ENCODE measurements at regions not wholly inside any gene's neighbourhood (a gene's known extent, or its start where the extent isn't known, plus 50 kb on each side); places are given as distances from the start of the nearest gene placed in this dataset.

DNA sequence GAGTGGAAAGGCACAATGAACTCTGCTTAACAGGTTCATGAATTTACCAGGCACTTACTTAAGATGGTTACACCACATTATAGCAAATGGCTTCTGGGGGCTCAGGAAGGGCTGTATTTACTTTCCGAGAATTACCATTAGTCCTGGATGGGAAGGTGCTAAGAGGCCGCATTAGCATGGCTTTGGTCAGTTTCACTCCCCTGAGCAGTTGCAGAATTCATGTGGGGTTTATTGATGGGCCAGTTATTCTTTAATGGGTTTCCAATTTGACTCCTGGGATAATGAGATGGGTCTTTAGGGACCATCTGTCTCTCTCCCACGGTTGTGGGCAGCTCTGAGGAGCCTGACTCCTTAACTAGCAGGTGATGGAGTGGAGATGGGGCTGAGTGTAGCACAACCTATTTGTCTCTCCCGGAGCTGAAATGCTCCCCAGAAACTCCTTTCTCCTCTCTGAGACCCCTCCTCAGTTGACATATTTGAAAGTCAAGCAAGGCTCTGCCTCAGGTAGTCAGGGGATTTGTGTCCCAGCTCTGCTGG is 652.5 kb downstream of the HS3ST4 start (continued):
- TF ChIP-seq, protein P1, sequence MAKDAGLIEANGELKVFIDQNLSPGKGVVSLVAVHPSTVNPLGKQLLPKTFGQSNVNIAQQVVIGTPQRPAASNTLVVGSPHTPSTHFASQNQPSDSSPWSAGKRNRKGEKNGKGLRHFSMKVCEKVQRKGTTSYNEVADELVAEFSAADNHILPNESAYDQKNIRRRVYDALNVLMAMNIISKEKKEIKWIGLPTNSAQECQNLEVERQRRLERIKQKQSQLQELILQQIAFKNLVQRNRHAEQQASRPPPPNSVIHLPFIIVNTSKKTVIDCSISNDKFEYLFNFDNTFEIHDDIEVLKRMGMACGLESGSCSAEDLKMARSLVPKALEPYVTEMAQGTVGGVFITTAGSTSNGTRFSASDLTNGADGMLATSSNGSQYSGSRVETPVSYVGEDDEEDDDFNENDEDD (CRISPR knock-in tag; IDR thresholded peaks at IDR 0.05; ENCODE audit: borderline replicate concordance): no peak

DNA sequence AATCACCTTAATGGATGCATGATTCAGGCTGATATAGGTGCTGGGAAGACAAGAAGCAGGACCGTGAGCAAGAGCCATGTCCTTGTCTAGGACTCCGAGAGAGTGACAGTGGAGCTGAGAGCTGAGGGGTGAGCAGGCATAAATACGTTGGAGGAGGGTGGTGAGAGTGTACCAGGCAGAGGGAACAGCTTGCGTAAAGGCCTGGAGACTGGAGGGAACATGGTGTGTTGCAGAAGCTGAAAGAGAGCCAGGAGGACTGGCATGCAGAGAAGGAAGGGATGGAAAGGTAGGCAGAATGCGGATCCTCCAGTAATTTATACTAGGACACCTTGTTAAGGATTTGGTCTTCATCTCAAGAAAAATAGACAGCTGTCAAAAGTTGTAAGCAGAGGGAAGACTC is 653.2 kb downstream of the HS3ST4 start:
- WGBS (ENCODE audit: low lambda C conversion rate): 20% methylated on average over 5 of the region's 5 CpGs
- FAIRE-seq: no peak
- ATAC-seq: no peak
- BruUV-seq (replicated peaks): no TSS peak
- intact Hi-C loops (cut with micrococcal nuclease; ENCODE audit: unreplicated experiment) (no loop called here), in situ Hi-C loops (cut with HindIII; ENCODE audit: extremely low pct_ligation_motif_present, low pct_unique_long_range_greater_than_20kb) (no loop called here)
- Histone ChIP-seq H3K27me3 (ENCODE audit: control insufficient read depth in 1 of 2, insufficient read depth in 2 of 2, low read length in 2 of 2) (no peaks in the 10 kb centered on the region), H3K27ac (ENCODE audit: extremely low read length, insufficient read depth, low read length) (no peak overlapping the region), H3K36me3 (replicated peaks in 1 of 2; ENCODE audit: control insufficient read depth in 1 of 2, insufficient read depth in 2 of 2, low read length in 2 of 2) (no peaks in the 10 kb centered on the region), H4K20me1 (ENCODE audit: insufficient read depth, low read length) (no peaks in the 10 kb centered on the region), H3K4me2 (ENCODE audit: low read depth, low read length) (no peak overlapping the region), H2AFZ (ENCODE audit: low read length) (no peak overlapping the region), H3K9me3 (ENCODE audit: low read length) (no peaks in the 10 kb centered on the region), H3K4me3 (replicated peaks in 1 of 3; ENCODE audit: insufficient read depth in 1 of 3, low read depth in 2 of 3, low read length in 3 of 3) (no peak overlapping the region), H3K9ac (ENCODE audit: insufficient read depth, low read depth, low read length) (no peak overlapping the region), H3K4me1 (ENCODE audit: insufficient read depth, low read length) (no peaks in the 10 kb centered on the region), H3K79me2 (ENCODE audit: insufficient read depth, low read length) (no peaks in the 10 kb centered on the region)
- TF ChIP-seq CBX2 (IDR thresholded peaks at IDR 0.05; ENCODE audit: low read depth, low read length): no peak
- no peak for TF ChIP-seq CBX2 (CRISPR knock-in tag; IDR thresholded peaks at IDR 0.05; ENCODE audit: low read depth)
- TF ChIP-seq, protein P2, sequence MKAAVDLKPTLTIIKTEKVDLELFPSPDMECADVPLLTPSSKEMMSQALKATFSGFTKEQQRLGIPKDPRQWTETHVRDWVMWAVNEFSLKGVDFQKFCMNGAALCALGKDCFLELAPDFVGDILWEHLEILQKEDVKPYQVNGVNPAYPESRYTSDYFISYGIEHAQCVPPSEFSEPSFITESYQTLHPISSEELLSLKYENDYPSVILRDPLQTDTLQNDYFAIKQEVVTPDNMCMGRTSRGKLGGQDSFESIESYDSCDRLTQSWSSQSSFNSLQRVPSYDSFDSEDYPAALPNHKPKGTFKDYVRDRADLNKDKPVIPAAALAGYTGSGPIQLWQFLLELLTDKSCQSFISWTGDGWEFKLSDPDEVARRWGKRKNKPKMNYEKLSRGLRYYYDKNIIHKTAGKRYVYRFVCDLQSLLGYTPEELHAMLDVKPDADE (CRISPR knock-in tag; IDR thresholded peaks at IDR 0.05): no peak
- TF ChIP-seq, protein P3, sequence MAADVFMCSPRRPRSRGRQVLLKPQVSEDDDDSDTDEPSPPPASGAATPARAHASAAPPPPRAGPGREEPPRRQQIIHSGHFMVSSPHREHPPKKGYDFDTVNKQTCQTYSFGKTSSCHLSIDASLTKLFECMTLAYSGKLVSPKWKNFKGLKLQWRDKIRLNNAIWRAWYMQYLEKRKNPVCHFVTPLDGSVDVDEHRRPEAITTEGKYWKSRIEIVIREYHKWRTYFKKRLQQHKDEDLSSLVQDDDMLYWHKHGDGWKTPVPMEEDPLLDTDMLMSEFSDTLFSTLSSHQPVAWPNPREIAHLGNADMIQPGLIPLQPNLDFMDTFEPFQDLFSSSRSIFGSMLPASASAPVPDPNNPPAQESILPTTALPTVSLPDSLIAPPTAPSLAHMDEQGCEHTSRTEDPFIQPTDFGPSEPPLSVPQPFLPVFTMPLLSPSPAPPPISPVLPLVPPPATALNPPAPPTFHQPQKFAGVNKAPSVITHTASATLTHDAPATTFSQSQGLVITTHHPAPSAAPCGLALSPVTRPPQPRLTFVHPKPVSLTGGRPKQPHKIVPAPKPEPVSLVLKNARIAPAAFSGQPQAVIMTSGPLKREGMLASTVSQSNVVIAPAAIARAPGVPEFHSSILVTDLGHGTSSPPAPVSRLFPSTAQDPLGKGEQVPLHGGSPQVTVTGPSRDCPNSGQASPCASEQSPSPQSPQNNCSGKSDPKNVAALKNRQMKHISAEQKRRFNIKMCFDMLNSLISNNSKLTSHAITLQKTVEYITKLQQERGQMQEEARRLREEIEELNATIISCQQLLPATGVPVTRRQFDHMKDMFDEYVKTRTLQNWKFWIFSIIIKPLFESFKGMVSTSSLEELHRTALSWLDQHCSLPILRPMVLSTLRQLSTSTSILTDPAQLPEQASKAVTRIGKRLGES (CRISPR knock-in tag; IDR thresholded peaks at IDR 0.05; ENCODE audit: borderline replicate concordance): no peak
- TF ChIP-seq NFYC (CRISPR knock-in tag; IDR thresholded peaks at IDR 0.05): no peak
- no peak for TF ChIP-seq HIVEP1 (CRISPR knock-in tag; IDR thresholded peaks at IDR 0.05)
- TF ChIP-seq ZMYM2 (CRISPR knock-in tag; IDR thresholded peaks at IDR 0.05): no peak
- no peak for DNase-seq (ENCODE audit: low spot score)
- CTCF ChIA-PET (ENCODE audit: low intra/inter-chr PET ratio, low total read pairs): no interaction called here
- POLR2A ChIA-PET: no interaction called here

All from HepG2 (cell line).